ENCODE measurements at regions not wholly inside any gene's neighbourhood (a gene's known extent, or its start where the extent isn't known, plus 50 kb on each side); places are given as distances from the start of the nearest gene placed in this dataset.

GRCh38 chr13:59145381-59145780 lies 1018.3 kb downstream of the DIAPH3 start:
- TF ChIP-seq, protein P1, sequence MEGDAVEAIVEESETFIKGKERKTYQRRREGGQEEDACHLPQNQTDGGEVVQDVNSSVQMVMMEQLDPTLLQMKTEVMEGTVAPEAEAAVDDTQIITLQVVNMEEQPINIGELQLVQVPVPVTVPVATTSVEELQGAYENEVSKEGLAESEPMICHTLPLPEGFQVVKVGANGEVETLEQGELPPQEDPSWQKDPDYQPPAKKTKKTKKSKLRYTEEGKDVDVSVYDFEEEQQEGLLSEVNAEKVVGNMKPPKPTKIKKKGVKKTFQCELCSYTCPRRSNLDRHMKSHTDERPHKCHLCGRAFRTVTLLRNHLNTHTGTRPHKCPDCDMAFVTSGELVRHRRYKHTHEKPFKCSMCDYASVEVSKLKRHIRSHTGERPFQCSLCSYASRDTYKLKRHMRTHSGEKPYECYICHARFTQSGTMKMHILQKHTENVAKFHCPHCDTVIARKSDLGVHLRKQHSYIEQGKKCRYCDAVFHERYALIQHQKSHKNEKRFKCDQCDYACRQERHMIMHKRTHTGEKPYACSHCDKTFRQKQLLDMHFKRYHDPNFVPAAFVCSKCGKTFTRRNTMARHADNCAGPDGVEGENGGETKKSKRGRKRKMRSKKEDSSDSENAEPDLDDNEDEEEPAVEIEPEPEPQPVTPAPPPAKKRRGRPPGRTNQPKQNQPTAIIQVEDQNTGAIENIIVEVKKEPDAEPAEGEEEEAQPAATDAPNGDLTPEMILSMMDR (IDR thresholded peaks at IDR 0.05), result no peak
- Histone ChIP-seq H3K27ac (no peak overlapping the region), H3K4me3 (no peak overlapping the region), H3K27me3 (ENCODE audit: insufficient read depth in 3 of 3, low read length in 2 of 3) (no peaks in the 10 kb centered on the region), H3K4me1 (no peaks in the 10 kb centered on the region), H3K36me3 (ENCODE audit: insufficient read depth in 1 of 2, low read depth in 1 of 2) (no peaks in the 10 kb centered on the region), H3K9me3 (no peaks in the 10 kb centered on the region)
- intact Hi-C loops (cut with DNase I), result no loop called here
- DNase-seq (no peak), ATAC-seq (no peak)
- WGBS, 3 donors, result 88 to 91% (median 89%) methylated on average over 4 of the region's 4 CpGs

GRCh38 chr13:59157181-59157580 lies 1006.5 kb downstream of the DIAPH3 start:
- Histone ChIP-seq H3K4me3 (no peak overlapping the region), H3K27me3 (ENCODE audit: insufficient read depth in 3 of 3, low read length in 2 of 3) (no peaks in the 10 kb centered on the region), H3K9me3 (peaks cover 8% of the 10 kb centered on the region), H3K27ac (no peak overlapping the region), H3K4me1 (no peaks in the 10 kb centered on the region), H3K36me3 (ENCODE audit: insufficient read depth in 1 of 2, low read depth in 1 of 2) (no peaks in the 10 kb centered on the region)
- intact Hi-C loops (cut with DNase I), result no loop called here
- 72 to 80% (median 77%) methylated on average over 3 of the region's 3 CpGs for WGBS, 3 donors
- TF ChIP-seq, protein P1 (IDR thresholded peaks at IDR 0.05), result no peak
- ATAC-seq, result no peak
- DNase-seq, result no peak

DNA sequence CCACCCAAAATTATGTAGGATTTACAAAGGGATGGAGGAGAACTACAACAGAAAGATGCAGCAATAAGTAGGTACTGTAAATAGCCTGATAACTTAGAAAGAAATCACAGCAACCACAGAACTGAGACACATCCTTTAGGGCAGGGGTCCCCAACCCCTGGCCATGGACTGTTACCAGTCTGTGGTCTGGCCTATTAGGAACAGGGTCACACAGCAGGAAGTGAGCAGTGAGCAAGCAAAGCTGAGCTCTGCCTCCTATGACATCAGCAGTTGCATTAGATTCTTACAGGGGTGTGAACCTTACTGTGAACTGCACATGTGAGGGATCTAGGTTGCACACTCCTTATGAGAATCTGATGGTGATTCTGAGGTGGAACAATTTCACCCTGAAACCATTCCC lies 997.6 kb downstream of the DIAPH3 start:
- no peaks in the 10 kb centered on the region for H3K27me3 ChIP-seq (ENCODE audit: insufficient read depth in 3 of 3, low read length in 2 of 3)
- no peak overlapping the region for H3K27ac ChIP-seq
- intact Hi-C loops (cut with DNase I), result no loop called here
- no peaks in the 10 kb centered on the region for H3K4me1 ChIP-seq
- no peaks in the 10 kb centered on the region for H3K36me3 ChIP-seq (ENCODE audit: insufficient read depth in 1 of 2, low read depth in 1 of 2)
- TF ChIP-seq, protein P1 (IDR thresholded peaks at IDR 0.05), result no peak
- no peaks in the 10 kb centered on the region for H3K9me3 ChIP-seq
- ATAC-seq (no peak), DNase-seq (no peak)
- H3K4me3 ChIP-seq, result no peak overlapping the region

DNA sequence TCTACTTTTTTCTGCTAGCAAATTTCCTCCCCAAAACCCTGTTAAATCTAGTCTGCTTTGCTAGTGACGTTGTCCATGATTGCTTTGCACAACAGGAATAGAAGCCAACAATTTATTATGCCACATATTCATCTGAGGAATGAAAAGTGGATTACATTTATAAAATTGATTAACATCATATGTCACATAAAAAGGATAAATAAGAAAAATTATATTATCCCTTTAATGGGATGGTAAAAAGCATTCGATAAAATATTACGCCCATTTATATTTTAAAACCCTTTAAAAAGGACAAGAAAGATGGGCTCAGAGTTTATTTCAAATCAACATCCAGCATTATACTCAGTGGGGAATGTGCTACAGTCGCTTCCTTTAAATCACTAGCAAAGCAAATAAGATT lies 991.7 kb downstream of the DIAPH3 start:
- no peaks in the 10 kb centered on the region for H3K27me3 ChIP-seq (ENCODE audit: insufficient read depth in 3 of 3, low read length in 2 of 3)
- H3K36me3 ChIP-seq (ENCODE audit: insufficient read depth in 1 of 2, low read depth in 1 of 2), result no peaks in the 10 kb centered on the region
- DNase-seq (no peak), ATAC-seq (no peak)
- H3K4me1 ChIP-seq, result no peaks in the 10 kb centered on the region
- no peak overlapping the region for H3K27ac ChIP-seq
- no peaks in the 10 kb centered on the region for H3K9me3 ChIP-seq
- H3K4me3 ChIP-seq, result no peak overlapping the region
- TF ChIP-seq, protein P1 (IDR thresholded peaks at IDR 0.05), result no peak
- 46 to 59% (median 51%) methylated on average over 4 of the region's 4 CpGs for WGBS, 3 donors
- intact Hi-C loops (cut with DNase I), result no loop called here

DNA sequence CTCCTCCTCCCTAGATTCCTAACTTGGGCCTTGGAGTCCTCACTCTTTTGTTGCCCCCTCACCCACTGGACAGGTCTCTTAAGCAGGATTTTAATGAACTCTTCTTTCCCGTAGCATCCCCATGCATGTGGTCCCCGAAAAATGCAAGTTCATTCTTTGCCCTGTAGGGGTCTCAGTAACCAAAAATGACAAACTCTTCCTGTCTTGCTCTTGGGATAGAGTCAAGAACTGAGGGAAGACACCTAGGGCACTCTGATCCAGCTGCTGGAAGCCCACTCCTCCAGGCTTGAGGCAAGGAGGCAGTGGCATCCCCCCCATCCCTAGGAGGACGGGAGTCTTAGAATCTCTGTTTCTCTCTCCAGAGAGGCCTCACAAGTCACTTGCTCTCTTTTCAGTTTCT lies 987.0 kb downstream of the DIAPH3 start:
- WGBS, 3 donors, result 87 to 92% (median 89%) methylated on average over 3 of the region's 3 CpGs
- Histone ChIP-seq H3K4me1 (no peaks in the 10 kb centered on the region), H3K4me3 (no peak overlapping the region), H3K27me3 (ENCODE audit: insufficient read depth in 3 of 3, low read length in 2 of 3) (no peaks in the 10 kb centered on the region), H3K27ac (no peak overlapping the region), H3K36me3 (ENCODE audit: insufficient read depth in 1 of 2, low read depth in 1 of 2) (no peaks in the 10 kb centered on the region), H3K9me3 (no peaks in the 10 kb centered on the region)
- ATAC-seq (no peak), DNase-seq (no peak)
- intact Hi-C loops (cut with DNase I), result no loop called here
- TF ChIP-seq, protein P1 (IDR thresholded peaks at IDR 0.05), result no peak

Data from psoas muscle (tissue), 7 donors.